ENCODE measurements at regions not wholly inside any gene's neighbourhood (a gene's known extent, or its start where the extent isn't known, plus 50 kb on each side); places are given as distances from the start of the nearest gene placed in this dataset.

- H3K4me1 ChIP-seq (ENCODE audit: control insufficient read depth in 5 of 5, insufficient read depth in 5 of 5, low read length in 5 of 5) = peaks cover 0 to 10% (median 0%) of the 10 kb centered on the region in 5 donors
- H3K27ac ChIP-seq (ENCODE audit: low read depth in 1 of 2, low read length in 1 of 2) = no peak overlapping the region
- WGBS, 2 donors = 84 to 85% methylated on average over 15 of the region's 15 CpGs
- peaks cover 0 to 5% (median 5%) of the 10 kb centered on the region in 3 donors for H3K27me3 ChIP-seq (ENCODE audit: control insufficient read depth in 3 of 3, insufficient read depth in 3 of 3, low read length in 2 of 3)
- H3K36me3 ChIP-seq (ENCODE audit: control insufficient read depth in 4 of 4, insufficient read depth in 4 of 4, low read length in 4 of 4) = no peaks in the 10 kb centered on the region
- DNase-seq (no peak), ATAC-seq (ENCODE audit: insufficient read depth, low FRiP score) (no peak)
- no peak overlapping the region for H3K9ac ChIP-seq (ENCODE audit: insufficient read depth in 1 of 2, low read length in 2 of 2)
- TF ChIP-seq, protein P1, sequence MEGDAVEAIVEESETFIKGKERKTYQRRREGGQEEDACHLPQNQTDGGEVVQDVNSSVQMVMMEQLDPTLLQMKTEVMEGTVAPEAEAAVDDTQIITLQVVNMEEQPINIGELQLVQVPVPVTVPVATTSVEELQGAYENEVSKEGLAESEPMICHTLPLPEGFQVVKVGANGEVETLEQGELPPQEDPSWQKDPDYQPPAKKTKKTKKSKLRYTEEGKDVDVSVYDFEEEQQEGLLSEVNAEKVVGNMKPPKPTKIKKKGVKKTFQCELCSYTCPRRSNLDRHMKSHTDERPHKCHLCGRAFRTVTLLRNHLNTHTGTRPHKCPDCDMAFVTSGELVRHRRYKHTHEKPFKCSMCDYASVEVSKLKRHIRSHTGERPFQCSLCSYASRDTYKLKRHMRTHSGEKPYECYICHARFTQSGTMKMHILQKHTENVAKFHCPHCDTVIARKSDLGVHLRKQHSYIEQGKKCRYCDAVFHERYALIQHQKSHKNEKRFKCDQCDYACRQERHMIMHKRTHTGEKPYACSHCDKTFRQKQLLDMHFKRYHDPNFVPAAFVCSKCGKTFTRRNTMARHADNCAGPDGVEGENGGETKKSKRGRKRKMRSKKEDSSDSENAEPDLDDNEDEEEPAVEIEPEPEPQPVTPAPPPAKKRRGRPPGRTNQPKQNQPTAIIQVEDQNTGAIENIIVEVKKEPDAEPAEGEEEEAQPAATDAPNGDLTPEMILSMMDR (IDR thresholded peaks at IDR 0.05; ENCODE audit: control extremely low read depth, extremely low read depth) = no peak
- H3K4me3 ChIP-seq = no peak overlapping the region
- no peaks in the 10 kb centered on the region for H3K9me3 ChIP-seq (ENCODE audit: control insufficient read depth in 4 of 4, insufficient read depth in 3 of 4, low read length in 3 of 4)
Measured at GRCh38 chr11:70715166-70715951, 317.0 kb downstream of the CTTN start.

DNA sequence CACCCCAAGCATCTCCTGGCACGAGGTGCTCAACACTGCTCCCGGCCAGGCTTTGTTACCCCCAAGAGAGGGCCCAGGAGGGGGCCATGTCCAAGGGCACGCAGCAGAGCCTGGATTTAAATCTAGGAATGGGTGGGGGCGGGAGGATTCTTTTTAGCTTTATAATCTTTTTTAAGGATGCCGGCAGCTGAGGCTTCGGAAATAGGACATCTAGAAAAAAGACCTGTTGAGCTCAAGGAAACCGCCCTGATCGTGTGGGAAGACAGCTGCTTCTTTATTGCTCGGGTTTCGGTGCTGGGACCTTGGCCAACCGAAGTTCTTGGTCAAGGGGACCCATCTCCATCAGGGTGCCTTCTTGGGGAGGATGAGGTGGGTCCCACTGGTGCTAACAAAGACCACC is 317.9 kb downstream of the CTTN start:
- H3K36me3 ChIP-seq (ENCODE audit: control insufficient read depth in 4 of 4, insufficient read depth in 4 of 4, low read length in 4 of 4) = no peaks in the 10 kb centered on the region
- ATAC-seq (ENCODE audit: insufficient read depth, low FRiP score) (no peak), DNase-seq (no peak)
- H3K9ac ChIP-seq (ENCODE audit: insufficient read depth in 1 of 2, low read length in 2 of 2) = no peak overlapping the region
- 92% methylated on average over 11 of the region's 11 CpGs for WGBS, 2 donors
- H3K4me3 ChIP-seq = no peak overlapping the region
- H3K27ac ChIP-seq (ENCODE audit: low read depth in 1 of 2, low read length in 1 of 2) = no peak overlapping the region
- TF ChIP-seq, protein P1 (IDR thresholded peaks at IDR 0.05; ENCODE audit: control extremely low read depth, extremely low read depth) = no peak
- H3K27me3 ChIP-seq (ENCODE audit: control insufficient read depth in 3 of 3, insufficient read depth in 3 of 3, low read length in 2 of 3) = peaks cover 0 to 5% (median 5%) of the 10 kb centered on the region in 3 donors
- H3K9me3 ChIP-seq (ENCODE audit: control insufficient read depth in 4 of 4, insufficient read depth in 3 of 4, low read length in 3 of 4) = no peaks in the 10 kb centered on the region
- peaks cover 0 to 10% (median 0%) of the 10 kb centered on the region in 5 donors for H3K4me1 ChIP-seq (ENCODE audit: control insufficient read depth in 5 of 5, insufficient read depth in 5 of 5, low read length in 5 of 5)

- TF ChIP-seq, protein P1 (IDR thresholded peaks at IDR 0.05; ENCODE audit: control extremely low read depth, extremely low read depth) = no peak
- Histone ChIP-seq H3K9ac (ENCODE audit: insufficient read depth in 1 of 2, low read length in 2 of 2) (no peak overlapping the region), H3K4me1 (ENCODE audit: control insufficient read depth in 5 of 5, insufficient read depth in 5 of 5, low read length in 5 of 5) (peaks cover 0 to 5% (median 0%) of the 10 kb centered on the region in 5 donors), H3K9me3 (ENCODE audit: control insufficient read depth in 4 of 4, insufficient read depth in 3 of 4, low read length in 3 of 4) (no peaks in the 10 kb centered on the region), H3K27ac (ENCODE audit: low read depth in 1 of 2, low read length in 1 of 2) (no peak overlapping the region), H3K36me3 (ENCODE audit: control insufficient read depth in 4 of 4, insufficient read depth in 4 of 4, low read length in 4 of 4) (no peaks in the 10 kb centered on the region), H3K4me3 (no peak overlapping the region), H3K27me3 (ENCODE audit: control insufficient read depth in 3 of 3, insufficient read depth in 3 of 3, low read length in 2 of 3) (peaks cover 0 to 5% (median 5%) of the 10 kb centered on the region in 3 donors)
- no peak for ATAC-seq (ENCODE audit: insufficient read depth, low FRiP score)
- WGBS, 2 donors = 74 to 77% methylated on average over 32 of the region's 32 CpGs
- no peak for DNase-seq
Measured at GRCh38 chr11:70716986-70717775, 318.9 kb downstream of the CTTN start.

Data from lung (tissue), 11 donors.